HepG2 (cell line): ENCODE measurements at regions not wholly inside any gene's neighbourhood (a gene's known extent, or its start where the extent isn't known, plus 50 kb on each side); places are given as distances from the start of the nearest gene placed in this dataset.

ENCODE experiments used
- ATF5 ChIP-seq: sonication (generic); formaldehyde crosslinking; IDR thresholded peaks from 2 replicates; pipeline ENCODE4 v1.4.0; 2020; ENCODE audit warnings: mild to moderate bottlenecking, low read depth, missing genetic modification reagents
- BRCA1 ChIP-seq: sonication (generic); formaldehyde crosslinking; IDR thresholded peaks from 2 replicates; pipeline ENCODE4 v1.4.0; 2020; ENCODE audit warnings: missing genetic modification reagents
- CTCF ChIP-seq: sonication (generic); formaldehyde crosslinking; IDR thresholded peaks from 2 replicates; pipeline ENCODE4 v1.5.0; 2020; ENCODE audit warnings: mild to moderate bottlenecking, missing genetic modification reagents, moderate library complexity
- FOXK2 ChIP-seq: fragments of 450-650 bp; IDR thresholded peaks from 2 replicates; pipeline ENCODE4 v1.6.1; 2016
- ZNF20 ChIP-seq: sonication (generic); formaldehyde crosslinking; IDR thresholded peaks from 2 replicates; pipeline ENCODE4 v1.4.0; 2020; ENCODE audit warnings: mild to moderate bottlenecking, moderate library complexity, missing genetic modification reagents
- TF ChIP-seq, protein P1 (sequence below): IDR thresholded peaks from 2 replicates; pipeline ENCODE4 v1.6.1; 2016; ENCODE audit warnings: missing compliant biosample characterization, missing genetic modification reagents, borderline replicate concordance
- TF ChIP-seq, protein P2 (sequence below), 2 experiments: IDR thresholded peaks; 2 replicates each; pipeline ENCODE4 v1.6.1; 2011 to 2012; ENCODE audit warnings: low read length in 2 of 2, borderline replicate concordance in 1 of 2, low read depth in 1 of 2, mild to moderate bottlenecking in 1 of 2, moderate library complexity in 1 of 2

- TF ChIP-seq CTCF (CRISPR knock-in tag) (no peak), FOXK2 (no peak), ZNF20 (CRISPR knock-in tag) (no peak), BRCA1 (CRISPR knock-in tag) (no peak), ATF5 (CRISPR knock-in tag) (no peak)
- TF ChIP-seq, protein P1, sequence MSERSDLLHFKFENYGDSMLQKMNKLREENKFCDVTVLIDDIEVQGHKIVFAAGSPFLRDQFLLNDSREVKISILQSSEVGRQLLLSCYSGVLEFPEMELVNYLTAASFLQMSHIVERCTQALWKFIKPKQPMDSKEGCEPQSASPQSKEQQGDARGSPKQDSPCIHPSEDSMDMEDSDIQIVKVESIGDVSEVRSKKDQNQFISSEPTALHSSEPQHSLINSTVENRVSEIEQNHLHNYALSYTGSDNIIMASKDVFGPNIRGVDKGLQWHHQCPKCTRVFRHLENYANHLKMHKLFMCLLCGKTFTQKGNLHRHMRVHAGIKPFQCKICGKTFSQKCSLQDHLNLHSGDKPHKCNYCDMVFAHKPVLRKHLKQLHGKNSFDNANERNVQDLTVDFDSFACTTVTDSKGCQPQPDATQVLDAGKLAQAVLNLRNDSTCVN (CRISPR knock-in tag), result no peak
- TF ChIP-seq, protein P2, sequence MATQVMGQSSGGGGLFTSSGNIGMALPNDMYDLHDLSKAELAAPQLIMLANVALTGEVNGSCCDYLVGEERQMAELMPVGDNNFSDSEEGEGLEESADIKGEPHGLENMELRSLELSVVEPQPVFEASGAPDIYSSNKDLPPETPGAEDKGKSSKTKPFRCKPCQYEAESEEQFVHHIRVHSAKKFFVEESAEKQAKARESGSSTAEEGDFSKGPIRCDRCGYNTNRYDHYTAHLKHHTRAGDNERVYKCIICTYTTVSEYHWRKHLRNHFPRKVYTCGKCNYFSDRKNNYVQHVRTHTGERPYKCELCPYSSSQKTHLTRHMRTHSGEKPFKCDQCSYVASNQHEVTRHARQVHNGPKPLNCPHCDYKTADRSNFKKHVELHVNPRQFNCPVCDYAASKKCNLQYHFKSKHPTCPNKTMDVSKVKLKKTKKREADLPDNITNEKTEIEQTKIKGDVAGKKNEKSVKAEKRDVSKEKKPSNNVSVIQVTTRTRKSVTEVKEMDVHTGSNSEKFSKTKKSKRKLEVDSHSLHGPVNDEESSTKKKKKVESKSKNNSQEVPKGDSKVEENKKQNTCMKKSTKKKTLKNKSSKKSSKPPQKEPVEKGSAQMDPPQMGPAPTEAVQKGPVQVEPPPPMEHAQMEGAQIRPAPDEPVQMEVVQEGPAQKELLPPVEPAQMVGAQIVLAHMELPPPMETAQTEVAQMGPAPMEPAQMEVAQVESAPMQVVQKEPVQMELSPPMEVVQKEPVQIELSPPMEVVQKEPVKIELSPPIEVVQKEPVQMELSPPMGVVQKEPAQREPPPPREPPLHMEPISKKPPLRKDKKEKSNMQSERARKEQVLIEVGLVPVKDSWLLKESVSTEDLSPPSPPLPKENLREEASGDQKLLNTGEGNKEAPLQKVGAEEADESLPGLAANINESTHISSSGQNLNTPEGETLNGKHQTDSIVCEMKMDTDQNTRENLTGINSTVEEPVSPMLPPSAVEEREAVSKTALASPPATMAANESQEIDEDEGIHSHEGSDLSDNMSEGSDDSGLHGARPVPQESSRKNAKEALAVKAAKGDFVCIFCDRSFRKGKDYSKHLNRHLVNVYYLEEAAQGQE (IDR thresholded peaks at IDR 0.05; ENCODE audit: borderline replicate concordance in 1 of 2, low read depth in 1 of 2, low read length in 2 of 2), result no peak
These were observed 275.7 kb upstream of the RSPO3 start for GRCh38 chr6:126842769-126843168.
